ENCODE measurements at regions not wholly inside any gene's neighbourhood (a gene's known extent, or its start where the extent isn't known, plus 50 kb on each side); places are given as distances from the start of the nearest gene placed in this dataset.

GRCh38 chr5:124462751-124463150, 283.7 kb downstream of the ZNF608 start:
- DNase-seq (ENCODE audit: low read depth in 2 of 2): no peak

- no peak for DNase-seq (ENCODE audit: low read depth in 2 of 2)
These were observed 284.5 kb downstream of the ZNF608 start for GRCh38 chr5:124461941-124462340.

GRCh38 chr5:124461157-124461556, 285.3 kb downstream of the ZNF608 start:
- DNase-seq (ENCODE audit: low read depth in 2 of 2): no peak

- DNase-seq (ENCODE audit: low read depth in 2 of 2): no peak
These were observed 285.8 kb downstream of the ZNF608 start for GRCh38 chr5:124460642-124461041.

GRCh38 chr5:124459984-124460383, 286.5 kb downstream of the ZNF608 start:
- DNase-seq (ENCODE audit: low read depth in 2 of 2): no peak

- no peak for DNase-seq (ENCODE audit: low read depth in 2 of 2)
These were observed 288.5 kb downstream of the ZNF608 start for GRCh38 chr5:124457901-124458300.

GRCh38 chr5:124457101-124457500, 289.3 kb downstream of the ZNF608 start:
- no peak for DNase-seq (ENCODE audit: low read depth in 2 of 2)

- no peak for DNase-seq (ENCODE audit: low read depth in 2 of 2)
These were observed 290.2 kb downstream of the ZNF608 start for GRCh38 chr5:124456249-124456648.

- no peak for DNase-seq (ENCODE audit: low read depth in 2 of 2)
These were observed 292.4 kb downstream of the ZNF608 start for GRCh38 chr5:124454081-124454480.

GRCh38 chr5:124453221-124454051, 293.0 kb downstream of the ZNF608 start:
- DNase-seq (ENCODE audit: low read depth in 2 of 2): no peak

- no peak for DNase-seq (ENCODE audit: low read depth in 2 of 2)
These were observed 294.0 kb downstream of the ZNF608 start for GRCh38 chr5:124452412-124452811.

GRCh38 chr5:124451721-124452383, 294.6 kb downstream of the ZNF608 start:
- DNase-seq (ENCODE audit: low read depth in 2 of 2): no peak

- DNase-seq (ENCODE audit: low read depth in 2 of 2): no peak
These were observed 300.3 kb downstream of the ZNF608 start for GRCh38 chr5:124446120-124446519.

GRCh38 chr5:124445070-124445619, 301.3 kb downstream of the ZNF608 start:
- DNase-seq (ENCODE audit: low read depth in 2 of 2): no peak

- DNase-seq (ENCODE audit: low read depth in 2 of 2): no peak
These were observed 302.2 kb downstream of the ZNF608 start for GRCh38 chr5:124444147-124444775.

- DNase-seq (ENCODE audit: low read depth in 2 of 2): no peak
These were observed 306.0 kb downstream of the ZNF608 start for GRCh38 chr5:124440471-124440870.

GRCh38 chr5:124439609-124440008, 306.8 kb downstream of the ZNF608 start:
- DNase-seq (ENCODE audit: low read depth in 2 of 2): no peak

GRCh38 chr5:124438903-124439281, 307.5 kb downstream of the ZNF608 start:
- no peak for DNase-seq (ENCODE audit: low read depth in 2 of 2)

GRCh38 chr5:124438026-124438902, 308.2 kb downstream of the ZNF608 start:
- DNase-seq (ENCODE audit: low read depth in 2 of 2): no peak

GRCh38 chr5:124436294-124436693, 310.1 kb downstream of the ZNF608 start:
- no peak for DNase-seq (ENCODE audit: low read depth in 2 of 2)

GRCh38 chr5:124433170-124433569, 313.3 kb downstream of the ZNF608 start:
- DNase-seq (ENCODE audit: low read depth in 2 of 2): no peak

GRCh38 chr5:124421584-124421983, 324.9 kb downstream of the ZNF608 start:
- DNase-seq (ENCODE audit: low read depth in 2 of 2): no peak

Measured in stimulated activated CD8-positive, alpha-beta memory T cell treated with anti-CD3 and anti-CD28 coated beads, Interleukin-15, amount 100 ng/mL, for 48 hours (primary cell).